ENCODE measurements at regions not wholly inside any gene's neighbourhood (a gene's known extent, or its start where the extent isn't known, plus 50 kb on each side); places are given as distances from the start of the nearest gene placed in this dataset.
"Not testable (repeated sequence)": the region's sequence is repeated elsewhere in the genome, so short reads cannot be mapped to it uniquely, and the experiment has no call there.

GRCh38 chr12:59079002-59079401 is 158.7 kb upstream of the LRIG3 start:
- DNase-seq = no peak

GRCh38 chr12:59077575-59078426 is 157.5 kb upstream of the LRIG3 start:
- DNase-seq = no peak

GRCh38 chr12:59077153-59077552 is 156.8 kb upstream of the LRIG3 start:
- no peak for DNase-seq

- DNase-seq = no peak
These were observed 156.3 kb upstream of the LRIG3 start for GRCh38 chr12:59076622-59077021.

GRCh38 chr12:59075968-59076490 is 155.7 kb upstream of the LRIG3 start:
- DNase-seq = no peak

- no peak for DNase-seq
These were observed 154.8 kb upstream of the LRIG3 start for GRCh38 chr12:59075141-59075540.

- DNase-seq = no peak
These were observed 150.1 kb upstream of the LRIG3 start for GRCh38 chr12:59070322-59070933.

GRCh38 chr12:59069516-59069915 is 149.2 kb upstream of the LRIG3 start:
- no peak for DNase-seq

GRCh38 chr12:59068436-59068835 is 148.1 kb upstream of the LRIG3 start:
- DNase-seq = no peak

GRCh38 chr12:59067083-59067482 is 146.8 kb upstream of the LRIG3 start:
- no peak for DNase-seq

GRCh38 chr12:59066445-59066844 is 146.1 kb upstream of the LRIG3 start:
- no peak for DNase-seq

- no peak for DNase-seq
These were observed 139.0 kb upstream of the LRIG3 start for GRCh38 chr12:59059088-59059935.

GRCh38 chr12:59056966-59057365 is 136.7 kb upstream of the LRIG3 start:
- DNase-seq = no peak

- no peak for DNase-seq
These were observed 135.0 kb upstream of the LRIG3 start for GRCh38 chr12:59055204-59055860.

- not testable (repeated sequence) for DNase-seq
These were observed 133.1 kb upstream of the LRIG3 start for GRCh38 chr12:59053266-59053899.

GRCh38 chr12:59046763-59047534 is 126.6 kb upstream of the LRIG3 start:
- no peak for DNase-seq

GRCh38 chr12:59044791-59045190 is 124.5 kb upstream of the LRIG3 start:
- DNase-seq = no peak

- no peak for DNase-seq
These were observed 121.2 kb upstream of the LRIG3 start for GRCh38 chr12:59041241-59042121.

- no peak for DNase-seq
These were observed 120.4 kb upstream of the LRIG3 start for GRCh38 chr12:59040656-59041055.

- DNase-seq = no peak
These were observed 119.7 kb upstream of the LRIG3 start for GRCh38 chr12:59040043-59040442.

Measured in stimulated activated CD4-positive, alpha-beta T cell treated with anti-CD3 and anti-CD28 coated beads, Interleukin-4, amount 100 ng/mL, for 4 hours (primary cell).